GM12872 (cell line): ENCODE measurements at regions not wholly inside any gene's neighbourhood (a gene's known extent, or its start where the extent isn't known, plus 50 kb on each side); places are given as distances from the start of the nearest gene placed in this dataset.

Experiments
- CTCF ChIP-seq: IDR thresholded peaks from 3 replicates; pipeline ENCODE4 v1.5.1; 2011; ENCODE audit warnings: low read depth, mild to moderate bottlenecking, low read length, moderate library complexity; ENCODE audit not compliant: insufficient read depth

GRCh38 chr2:41958251-41958650 lies 89.6 kb upstream of the PKDCC start:
- no peak for TF ChIP-seq CTCF

- TF ChIP-seq CTCF = no peak
Measured at GRCh38 chr2:41958775-41959174, 89.0 kb upstream of the PKDCC start.

- no peak for TF ChIP-seq CTCF
Measured at GRCh38 chr2:41959760-41960159, 88.1 kb upstream of the PKDCC start.

GRCh38 chr2:41962922-41963622 lies 84.7 kb upstream of the PKDCC start:
- no peak for TF ChIP-seq CTCF

GRCh38 chr2:41963661-41964525 lies 83.9 kb upstream of the PKDCC start:
- TF ChIP-seq CTCF = no peak

- TF ChIP-seq CTCF = no peak
Measured at GRCh38 chr2:41965173-41965908, 82.5 kb upstream of the PKDCC start.

- TF ChIP-seq CTCF = no peak
Measured at GRCh38 chr2:41965909-41966295, 81.9 kb upstream of the PKDCC start.
